Activated T-cell treated with anti-CD3 and anti-CD28 coated beads for 1 hour (primary cell): ENCODE measurements at regions not wholly inside any gene's neighbourhood (a gene's known extent, or its start where the extent isn't known, plus 50 kb on each side); places are given as distances from the start of the nearest gene placed in this dataset.

Experiments
- DNase-seq: peaks from one replicate; pipeline ENCODE4 v3.0.0-alpha.2; 2020; ENCODE audit warnings: low read depth

DNA sequence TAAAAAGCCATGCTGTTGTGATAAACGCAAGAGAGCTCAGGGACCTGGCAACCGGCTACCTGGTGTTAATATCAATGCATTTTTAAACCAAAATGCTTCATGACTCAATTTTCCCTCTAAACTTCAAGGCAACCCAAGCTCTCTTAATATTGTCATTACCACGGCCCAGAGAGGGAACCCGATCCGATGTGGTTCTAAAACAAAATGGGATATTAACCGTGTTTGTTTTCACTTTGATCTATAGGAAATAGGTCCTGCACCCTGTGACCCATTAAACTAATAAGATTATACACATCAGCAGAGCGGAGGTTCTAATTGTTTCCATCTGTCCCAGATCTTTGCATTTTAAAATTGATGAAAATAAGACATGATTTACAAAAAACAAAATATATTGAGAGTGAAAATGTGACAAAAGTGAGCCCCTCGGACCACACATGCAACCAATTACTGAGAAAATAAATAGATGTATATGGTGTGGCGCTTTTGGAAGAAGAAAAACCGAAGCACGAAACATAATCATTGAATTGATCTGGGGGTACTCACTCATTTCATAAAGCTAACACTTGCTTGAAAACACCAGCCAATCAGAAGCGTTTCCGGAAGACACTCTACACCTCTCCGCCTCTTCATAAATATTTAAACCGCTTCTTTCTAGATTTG, 290.3 kb upstream of the NFE2L3 start:
- no peak for DNase-seq

DNA sequence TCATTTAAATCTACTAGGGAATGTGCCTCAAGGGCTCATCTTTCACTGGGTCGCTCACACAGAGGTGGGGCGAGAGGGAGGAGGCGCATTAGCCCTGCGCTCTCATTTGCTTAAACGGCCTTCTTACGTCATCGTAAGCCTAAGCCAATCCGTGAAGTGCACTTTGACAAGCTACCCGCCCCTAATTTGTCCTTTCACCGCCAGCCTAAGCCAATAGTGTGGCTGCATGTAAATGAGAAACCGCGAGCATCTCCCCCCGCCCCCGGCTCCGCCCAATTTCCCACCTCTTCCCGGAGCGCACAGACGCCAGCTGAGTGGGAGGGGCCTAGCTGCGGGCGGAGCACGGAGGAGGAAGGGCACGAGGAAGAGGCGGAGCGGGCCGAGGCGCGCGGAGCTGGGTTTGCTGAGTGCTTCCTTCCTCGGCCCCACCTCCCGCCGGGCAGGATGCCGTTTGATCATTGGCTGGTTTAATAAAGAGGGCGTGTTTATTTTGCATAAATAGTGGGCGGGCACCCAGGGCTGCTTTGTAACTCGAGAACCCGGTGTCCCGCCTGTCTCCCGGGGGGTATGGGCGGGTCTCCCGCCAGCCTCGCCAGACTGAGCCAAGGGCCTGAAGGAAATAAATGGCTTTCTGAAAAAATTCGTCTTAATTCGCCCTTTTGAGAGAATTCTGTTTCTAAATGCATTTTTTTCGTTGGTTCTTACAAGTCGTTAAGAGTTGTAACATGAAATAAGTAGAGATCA, 289.6 kb upstream of the NFE2L3 start:
- DNase-seq, result peak; percentile 16

DNA sequence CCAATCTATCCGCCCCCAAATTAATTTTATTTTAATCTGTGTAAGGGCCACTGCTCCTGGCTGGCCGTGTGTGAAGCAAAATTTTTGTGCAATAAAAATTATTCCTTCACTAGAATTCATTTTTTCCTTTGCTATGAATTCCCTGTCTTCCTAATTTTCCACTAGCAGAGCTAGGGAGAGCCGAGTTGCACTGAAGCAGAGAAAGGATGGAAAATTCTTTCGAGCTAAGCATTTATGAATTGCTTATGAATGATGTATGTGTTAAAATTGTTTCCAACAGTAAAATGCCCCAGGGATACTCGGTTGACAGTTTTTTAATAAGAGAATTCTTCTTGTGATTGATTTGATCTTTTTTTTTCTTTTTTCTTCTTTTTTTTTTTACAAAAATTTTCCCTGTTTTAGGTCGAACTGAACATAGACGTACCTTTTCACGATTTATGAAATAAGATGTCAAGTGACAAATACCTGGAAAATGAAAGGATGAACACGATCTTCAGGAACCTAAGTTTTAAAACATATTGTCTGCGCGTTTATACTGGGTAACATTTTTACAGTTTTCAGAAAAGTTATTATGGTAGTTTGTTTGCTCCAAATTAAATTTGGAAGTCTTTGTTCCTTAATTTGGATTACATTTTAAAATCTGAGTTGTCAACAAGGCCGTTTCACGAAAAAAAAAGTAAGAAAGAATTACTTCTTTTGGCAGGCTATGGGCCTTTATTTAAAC, 288.8 kb upstream of the NFE2L3 start:
- DNase-seq, result no peak

DNA sequence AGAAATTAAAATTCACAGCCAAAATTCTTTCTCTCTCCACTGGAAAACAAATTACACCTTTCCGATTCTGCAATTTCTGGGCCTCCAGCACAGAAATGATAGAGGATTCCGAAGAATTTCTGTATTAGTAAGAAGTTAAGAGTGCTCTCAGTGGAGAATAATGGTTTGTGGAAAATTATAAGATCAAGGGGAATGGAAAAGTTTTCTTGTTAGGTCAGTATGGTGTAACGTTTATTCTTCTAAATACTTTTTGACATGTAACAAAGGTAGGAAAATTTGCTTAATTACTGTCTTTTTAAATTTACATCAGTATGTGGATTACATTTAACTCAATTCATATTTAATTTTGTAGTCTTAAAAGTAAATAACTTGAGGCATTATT, 288.3 kb upstream of the NFE2L3 start:
- no peak for DNase-seq

DNA sequence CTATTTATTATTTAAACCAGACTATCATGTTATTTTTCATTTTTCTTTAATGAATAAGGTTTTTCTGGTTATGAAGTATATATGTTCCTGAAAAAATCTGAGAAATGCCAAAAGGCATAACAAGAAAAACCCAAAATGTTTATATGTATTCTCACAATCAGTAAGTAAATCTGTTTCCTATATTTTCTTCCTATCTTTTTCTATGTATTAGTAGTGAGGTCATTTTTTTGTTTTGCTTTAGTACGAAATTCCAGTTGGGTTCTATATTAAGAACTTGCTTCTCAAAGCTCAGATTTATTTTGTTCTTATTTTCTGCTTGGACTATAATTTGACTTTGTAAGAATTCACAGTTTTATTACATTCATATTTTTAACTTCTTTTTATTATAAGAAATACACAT, 287.5 kb upstream of the NFE2L3 start:
- no peak for DNase-seq

DNA sequence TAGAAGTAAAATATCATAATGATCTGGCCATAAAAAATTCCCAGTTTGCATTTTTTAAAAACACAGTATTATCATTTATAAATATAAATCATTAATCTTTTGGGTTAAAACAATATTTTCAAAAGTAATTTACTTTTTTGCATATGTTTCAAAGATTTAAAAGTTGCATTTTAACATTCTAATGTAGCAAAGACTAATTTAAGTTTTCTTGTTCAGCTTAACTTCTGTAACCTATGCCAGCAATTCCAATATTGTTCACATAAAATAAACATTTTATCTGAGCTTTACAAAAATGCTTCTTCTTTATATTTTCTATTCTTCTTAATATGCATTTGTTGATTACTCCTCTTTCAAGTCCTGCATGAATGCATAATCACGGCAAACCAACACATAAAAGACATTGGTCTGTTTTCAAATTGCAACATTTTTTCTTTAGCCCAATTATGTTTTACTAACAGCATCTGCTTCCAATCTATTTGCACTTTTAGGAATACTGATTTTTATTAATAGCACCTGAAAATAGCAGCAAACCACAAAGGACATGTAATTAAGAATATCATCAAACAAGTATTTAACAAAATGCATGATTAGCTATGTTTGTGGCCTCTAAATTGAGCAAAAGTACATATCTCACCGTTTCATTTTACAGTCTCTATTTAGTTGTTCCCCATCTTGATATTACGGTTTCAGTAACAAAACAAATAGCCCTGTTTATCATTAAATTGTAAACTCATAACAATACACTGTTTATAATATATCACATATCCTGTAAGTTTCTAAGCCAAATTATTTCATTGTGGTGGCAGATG, 286.9 kb upstream of the NFE2L3 start:
- DNase-seq, result no peak

DNA sequence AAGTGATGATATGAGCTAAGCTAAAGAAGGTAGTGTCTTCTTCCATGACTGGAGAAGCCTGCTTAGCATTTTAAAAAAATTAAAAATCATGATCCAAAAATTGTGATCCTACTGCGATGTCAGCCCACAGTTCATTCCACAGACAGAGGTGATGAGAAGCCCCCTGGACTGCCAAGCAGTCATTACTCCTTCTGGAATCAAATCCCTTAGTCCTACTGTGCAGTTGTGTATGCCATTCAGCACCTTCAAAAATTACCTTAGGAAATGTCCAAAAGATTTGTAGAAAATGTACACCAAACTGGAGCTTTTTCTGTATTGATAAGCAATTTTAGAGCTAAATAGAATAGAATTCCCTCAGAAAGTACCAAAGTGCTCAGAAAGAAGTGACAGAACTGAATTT, 283.5 kb upstream of the NFE2L3 start:
- no peak for DNase-seq

DNA sequence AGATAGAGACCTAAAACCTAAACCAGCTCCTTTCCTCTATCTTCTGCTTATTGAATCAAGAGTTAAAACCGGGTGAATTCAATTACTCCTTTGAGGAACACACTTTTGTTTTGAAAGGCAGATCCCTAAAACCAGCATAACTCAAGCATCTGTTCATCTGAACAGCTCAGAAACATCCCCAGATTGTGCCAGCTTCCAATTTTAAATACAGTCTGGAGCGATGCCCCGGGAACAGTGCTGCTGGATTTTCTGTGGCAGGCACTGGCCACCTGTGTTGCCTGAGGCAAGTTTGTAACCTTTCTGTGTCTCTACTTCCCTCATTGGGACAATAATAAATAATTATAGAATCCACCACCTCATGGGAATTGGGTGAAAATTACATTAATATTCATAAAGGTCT, 281.4 kb upstream of the NFE2L3 start:
- DNase-seq, result no peak

DNA sequence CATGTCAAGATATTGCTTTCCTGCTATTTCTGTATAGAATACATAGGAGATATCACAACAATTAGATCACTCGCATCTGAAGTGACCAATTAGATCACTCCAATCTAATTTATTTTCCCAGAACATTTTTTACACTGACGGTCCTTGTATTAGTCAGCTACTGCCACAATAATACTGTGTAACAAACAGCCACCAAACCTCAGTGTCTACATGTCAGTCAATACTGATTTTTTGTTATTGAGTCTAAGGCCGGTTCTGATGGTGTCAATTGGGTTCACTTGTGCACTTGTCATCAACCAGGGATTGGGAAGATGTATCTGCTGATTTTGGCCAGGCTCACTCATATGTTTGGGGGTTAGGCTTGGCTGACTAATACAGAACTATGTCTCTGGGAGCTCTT, 275.9 kb upstream of the NFE2L3 start:
- no peak for DNase-seq

DNA sequence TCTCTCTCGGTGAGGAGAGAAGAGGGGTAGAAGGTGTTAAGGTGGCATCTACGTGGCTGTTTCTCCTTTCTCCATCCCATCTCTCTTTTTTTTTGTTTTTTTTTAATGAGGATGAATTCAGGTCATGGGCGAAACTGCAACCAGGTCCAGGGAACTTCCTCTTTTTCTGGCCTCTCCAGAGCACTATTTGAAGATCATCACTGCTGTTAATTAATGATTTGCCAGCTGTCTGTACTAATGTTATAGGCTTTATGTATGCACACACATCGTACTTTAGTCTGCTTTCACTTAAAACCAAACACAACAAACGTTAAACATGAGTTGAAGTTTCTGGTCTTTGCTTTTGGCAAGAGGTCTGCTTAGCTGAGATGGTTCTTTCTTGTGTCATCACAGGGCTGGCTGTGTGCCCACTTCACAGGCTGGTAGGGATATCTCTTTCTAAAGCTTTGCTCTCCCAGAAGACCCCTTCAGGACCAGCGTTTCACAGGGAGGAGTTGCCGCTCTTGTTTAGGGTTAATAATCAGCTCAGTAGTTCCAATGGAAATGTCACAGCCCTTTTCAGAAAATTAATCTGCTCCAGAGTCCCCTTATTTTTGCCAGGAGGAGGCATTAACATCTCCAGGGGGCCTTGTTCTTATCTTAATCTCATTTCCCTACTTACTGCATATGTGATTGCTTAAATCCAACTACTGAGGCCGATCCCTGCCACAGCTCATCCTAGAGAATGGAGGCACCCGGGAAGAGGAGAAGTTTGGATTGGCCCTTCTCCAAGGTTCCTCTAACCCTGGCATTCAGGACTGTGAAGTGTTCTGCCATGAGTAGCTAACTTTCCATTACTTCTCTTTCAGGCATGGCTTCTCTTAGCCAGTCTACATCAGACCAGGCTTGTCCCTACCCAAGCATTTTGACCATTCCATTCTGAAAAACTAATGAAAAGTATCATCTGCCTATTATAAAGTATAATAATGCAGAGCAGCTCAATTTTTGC, 273.9 kb upstream of the NFE2L3 start:
- no peak for DNase-seq

DNA sequence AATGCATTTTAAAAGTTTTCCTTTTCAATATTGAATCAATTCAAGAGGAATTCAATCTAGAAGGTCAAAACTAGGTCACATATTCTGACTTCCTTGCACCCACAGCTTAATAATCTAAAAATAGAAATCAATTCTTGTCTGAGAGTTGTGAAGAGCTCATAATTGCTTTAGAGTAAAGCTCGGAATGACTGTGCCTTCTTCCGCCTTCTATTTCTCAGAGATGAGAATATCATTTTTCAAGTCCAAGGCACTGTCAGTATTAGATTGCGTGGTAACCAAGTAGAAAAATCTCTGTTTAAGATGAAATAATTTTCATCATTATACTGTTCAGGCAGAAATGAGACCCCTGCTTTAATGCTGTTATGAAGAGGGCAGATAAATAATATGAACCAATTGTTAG, 272.2 kb upstream of the NFE2L3 start:
- no peak for DNase-seq

DNA sequence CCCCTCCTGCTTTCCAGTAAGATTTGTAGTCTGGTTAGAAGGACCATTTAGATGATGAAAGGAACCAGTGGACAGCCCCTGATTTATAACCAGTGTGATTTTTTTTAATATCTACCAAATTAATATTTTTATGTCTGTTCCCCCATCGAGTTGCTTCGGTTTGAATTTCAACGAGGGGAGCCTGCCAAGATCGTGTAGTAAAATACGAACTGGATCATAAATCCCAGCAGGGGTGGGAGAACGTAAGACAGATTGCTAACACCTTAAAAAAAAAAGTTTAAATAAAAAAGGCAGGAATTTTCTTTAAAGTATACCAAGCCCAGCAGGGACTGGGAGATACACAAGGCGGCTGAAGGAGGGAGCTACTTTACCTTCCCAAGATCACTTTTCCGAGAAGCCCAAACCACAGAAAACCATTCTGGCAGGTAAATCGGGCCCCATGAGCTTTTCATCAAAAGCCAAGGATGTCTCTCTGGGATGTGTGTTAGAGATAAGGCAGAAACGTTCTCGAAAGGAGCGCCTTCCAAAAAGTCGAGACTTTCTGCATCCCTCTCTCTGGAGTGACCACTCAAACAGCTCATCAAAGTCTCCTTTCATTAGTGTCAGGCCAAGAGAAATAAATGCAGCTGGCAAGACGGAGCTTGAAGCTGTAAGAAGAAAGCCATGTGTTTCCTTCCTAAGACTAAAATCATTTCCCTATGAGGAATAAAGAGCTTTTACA, 270.5 kb upstream of the NFE2L3 start:
- DNase-seq, result no peak

DNA sequence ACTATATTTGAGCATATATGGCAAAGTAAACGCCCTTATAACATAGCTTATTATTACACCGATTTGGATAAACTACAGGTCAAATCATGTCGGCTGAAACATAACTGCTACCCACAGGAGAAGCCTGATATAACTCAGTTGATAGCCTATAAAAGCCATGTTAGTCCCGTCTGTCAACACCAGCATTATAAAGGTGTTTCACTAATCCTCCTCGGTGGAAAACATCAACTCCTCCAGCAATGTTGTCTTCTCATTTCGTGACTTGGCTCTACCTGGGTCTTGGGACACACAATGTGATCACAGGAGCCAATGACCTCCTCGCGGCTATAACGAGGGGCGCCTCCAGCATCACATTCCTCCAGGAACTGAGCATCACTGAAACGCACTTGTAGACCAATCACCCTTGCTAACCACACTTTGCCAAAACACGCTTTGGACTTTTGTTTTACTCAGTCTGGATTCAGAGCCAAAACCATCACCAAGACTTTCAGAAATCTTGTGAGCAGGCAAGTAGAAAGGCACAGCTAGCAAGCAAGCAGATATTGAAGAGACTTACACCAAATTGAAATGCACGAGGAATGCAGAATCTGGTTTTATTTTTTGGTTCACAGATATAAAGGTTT, 269.7 kb upstream of the NFE2L3 start:
- no peak for DNase-seq

DNA sequence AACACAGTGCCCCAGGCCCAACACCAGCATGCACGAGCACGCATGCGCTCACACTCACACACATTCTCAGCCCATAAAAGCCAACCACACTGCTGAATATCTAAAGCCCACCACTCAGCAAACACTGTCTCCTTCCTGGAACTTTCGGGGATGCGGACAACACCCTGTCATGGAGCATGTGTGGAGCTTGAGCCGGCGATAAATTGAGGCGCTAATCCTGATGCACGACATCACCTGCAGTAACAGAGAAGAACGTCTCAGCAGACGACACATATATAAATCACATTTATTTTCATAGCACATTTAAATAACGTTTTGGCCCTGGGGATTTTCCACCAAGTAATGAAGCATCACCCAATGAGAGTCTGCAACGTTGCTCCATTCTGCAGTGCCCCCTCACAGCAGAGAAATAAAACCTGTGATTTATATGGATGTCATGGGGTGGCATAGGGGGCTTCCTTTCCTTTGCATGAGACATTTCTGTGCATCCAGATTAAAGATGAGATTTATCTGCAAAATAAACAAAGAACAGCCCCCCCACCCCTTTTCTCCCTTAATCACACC, 267.7 kb upstream of the NFE2L3 start:
- DNase-seq, result no peak

DNA sequence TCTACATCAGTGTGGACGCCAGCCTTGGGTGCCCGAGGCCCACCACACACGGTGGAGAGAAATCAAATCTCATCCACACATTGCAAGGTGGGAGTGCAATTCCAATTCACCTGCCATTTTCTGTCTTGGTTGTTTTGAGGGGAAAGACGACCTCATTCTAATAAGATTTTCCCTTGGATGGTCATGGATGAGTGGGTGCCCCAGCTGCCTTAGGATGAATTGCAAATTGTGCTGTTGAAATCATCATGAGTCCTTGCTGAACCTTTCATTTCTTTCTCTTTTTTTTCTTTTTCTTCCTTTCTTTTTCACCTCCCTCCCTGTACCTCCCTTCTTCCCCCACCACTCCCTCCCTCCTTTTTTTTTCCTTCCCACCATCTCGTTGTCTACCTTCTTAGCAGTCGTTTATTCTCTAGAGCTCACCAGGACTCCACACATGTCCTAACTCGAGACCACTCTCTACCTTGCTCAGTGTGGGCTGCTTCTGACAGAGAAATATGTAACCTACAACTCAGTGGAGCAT, 266.9 kb upstream of the NFE2L3 start:
- DNase-seq, result no peak

DNA sequence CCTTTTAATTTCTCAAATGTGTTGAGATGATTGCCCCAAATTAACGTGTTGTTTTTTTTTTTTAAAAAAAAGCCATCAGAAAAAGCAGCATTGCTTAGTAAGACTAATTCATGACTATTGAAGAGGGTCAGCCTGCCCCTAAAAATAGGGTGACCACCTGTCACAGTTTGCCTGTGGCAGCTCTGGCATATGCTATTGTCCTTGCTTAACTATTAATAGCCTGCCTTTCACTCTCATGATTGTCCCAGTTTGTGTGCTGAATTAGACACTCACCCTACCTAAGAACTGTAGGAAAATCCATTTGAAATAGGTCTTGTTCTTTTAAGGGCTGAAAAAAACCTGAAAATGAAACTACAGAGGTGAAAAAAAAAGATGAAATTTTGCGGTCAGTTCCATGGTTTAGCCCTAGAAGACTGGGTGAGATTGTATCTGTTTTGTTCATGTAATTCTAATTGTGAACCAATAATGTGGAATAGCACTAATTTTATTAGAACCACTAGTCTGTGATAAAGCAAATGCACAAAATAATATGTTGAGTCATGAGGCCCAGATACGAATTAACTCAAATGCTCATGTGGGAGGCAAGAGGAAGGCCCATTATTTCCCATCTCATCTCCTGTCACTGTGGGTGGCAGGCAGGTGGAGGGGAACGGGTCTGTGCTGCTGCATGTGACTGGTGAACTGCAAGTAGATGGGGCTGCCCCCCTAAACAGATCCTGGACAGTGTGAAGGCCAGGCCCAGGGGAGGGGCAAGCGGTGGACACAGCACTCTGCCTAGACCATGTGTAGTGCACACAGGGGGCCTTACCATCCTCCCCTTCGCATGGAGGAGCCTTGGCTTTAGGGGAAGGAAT, 265.4 kb upstream of the NFE2L3 start:
- no peak for DNase-seq

DNA sequence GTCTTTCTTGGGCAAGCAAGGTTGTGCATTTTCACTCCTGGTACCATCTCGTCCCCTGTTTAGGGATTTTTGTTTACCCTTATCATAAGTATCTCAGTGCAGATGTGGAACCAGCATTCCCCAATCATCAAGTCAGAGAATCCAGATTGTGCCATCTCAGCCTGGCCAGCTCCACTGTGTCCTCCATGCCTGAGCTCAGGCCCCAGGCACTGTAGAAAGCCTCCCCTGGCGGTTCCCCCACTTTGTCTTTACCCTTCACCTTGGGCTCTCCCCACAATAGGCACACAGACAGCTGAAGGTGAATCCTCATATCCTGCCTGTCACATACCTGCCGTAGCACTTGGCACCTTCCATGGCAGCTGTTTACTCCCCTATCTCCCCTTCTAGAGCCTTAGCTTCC, 264.7 kb upstream of the NFE2L3 start:
- no peak for DNase-seq

DNA sequence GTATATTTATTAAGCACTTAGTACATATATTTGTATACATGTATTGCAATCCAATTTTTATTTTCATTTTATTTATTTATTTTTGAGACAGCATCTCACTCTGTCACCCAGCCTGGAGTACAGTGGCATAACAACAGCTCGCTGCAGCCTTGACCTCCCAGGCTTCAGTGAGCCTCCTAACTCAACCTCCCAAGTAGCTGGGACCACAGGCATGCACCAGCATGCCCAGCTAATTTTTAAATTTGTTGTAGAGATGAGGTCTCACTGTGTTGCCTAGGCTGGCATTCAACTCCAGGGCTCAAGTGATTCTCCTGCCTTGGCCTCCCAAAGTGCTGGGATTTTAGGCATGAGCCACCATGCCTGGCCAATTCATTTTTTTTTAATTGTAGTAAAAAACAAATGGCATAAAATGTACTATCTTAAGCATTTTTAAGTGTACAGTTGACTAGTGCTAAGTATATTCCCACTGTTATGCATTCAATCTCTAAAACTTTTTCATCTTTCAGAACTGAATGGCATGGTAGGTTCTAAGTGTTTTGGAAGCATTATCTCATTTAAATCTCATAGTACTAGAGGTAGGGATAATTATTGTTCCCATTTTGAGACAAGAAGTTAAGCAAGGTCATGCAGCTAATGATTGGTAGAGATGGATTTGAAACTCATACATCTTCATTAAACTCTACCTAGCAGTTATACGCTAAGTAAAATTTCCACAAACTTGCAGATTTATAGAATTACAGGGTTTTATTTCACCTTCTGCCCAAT, 264.0 kb upstream of the NFE2L3 start:
- DNase-seq, result no peak
